ENCODE measurements at regions not wholly inside any gene's neighbourhood (a gene's known extent, or its start where the extent isn't known, plus 50 kb on each side); places are given as distances from the start of the nearest gene placed in this dataset.
"Not testable (repeated sequence)": the region's sequence is repeated elsewhere in the genome, so short reads cannot be mapped to it uniquely, and the experiment has no call there.

DNA sequence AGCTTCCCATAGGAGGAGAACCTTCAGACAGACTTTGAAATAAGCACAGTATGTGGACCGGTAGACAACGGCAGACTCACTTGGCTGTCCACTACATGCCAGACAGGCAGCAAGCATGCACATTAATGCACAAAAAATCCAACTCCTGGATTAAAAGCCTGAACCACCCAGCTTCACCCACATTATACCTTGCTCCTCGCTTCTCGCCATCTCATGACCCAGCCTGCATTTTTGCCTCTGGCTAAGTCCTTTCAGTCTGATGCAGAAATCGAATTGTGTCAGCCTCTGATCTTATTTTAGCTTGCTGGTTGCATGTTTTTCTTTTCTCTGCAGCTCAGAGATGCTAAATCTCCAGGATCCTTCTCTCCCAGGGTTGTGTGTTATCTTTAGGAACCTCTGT is 358.7 kb downstream of the RFC3 start:
- DNase-seq: no peak

DNA sequence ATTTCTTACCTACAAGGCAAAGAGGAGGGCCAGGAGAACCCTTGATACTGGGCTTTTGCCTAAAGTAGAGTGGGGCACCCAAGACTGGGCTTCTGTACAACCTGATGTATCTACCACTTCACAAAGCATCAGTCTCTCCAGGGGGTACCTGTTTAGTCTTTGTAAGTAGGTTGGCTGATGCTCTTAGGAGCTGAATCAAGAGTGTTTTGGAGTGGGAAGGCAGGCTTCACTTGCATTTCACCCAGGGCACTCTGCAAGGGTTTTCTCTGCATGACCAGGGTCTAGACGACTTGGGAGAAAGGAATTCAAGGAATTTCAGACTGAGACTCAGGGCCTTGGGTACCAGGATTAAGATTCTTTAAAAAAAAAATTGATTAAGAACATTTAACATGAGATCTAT is 361.5 kb downstream of the RFC3 start:
- DNase-seq: no peak

DNA sequence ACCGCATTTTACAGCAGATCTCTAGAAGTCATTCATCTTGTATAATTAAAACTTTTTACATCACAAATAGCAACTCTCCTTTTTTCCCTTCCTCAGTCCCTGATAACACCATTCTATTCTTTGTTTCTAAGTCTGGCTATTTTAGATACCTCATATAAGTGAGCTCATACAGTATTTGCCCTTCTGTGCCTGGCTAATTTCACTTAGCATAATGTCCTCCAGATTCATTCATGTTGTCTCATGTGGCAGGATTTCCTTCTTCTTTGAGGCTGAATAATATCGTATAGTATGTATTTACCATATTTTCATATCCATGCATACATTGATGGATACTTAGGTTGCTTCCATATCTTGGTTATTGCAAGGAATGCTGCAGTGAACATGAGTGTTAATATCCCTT is 362.0 kb downstream of the RFC3 start:
- DNase-seq: no peak

DNA sequence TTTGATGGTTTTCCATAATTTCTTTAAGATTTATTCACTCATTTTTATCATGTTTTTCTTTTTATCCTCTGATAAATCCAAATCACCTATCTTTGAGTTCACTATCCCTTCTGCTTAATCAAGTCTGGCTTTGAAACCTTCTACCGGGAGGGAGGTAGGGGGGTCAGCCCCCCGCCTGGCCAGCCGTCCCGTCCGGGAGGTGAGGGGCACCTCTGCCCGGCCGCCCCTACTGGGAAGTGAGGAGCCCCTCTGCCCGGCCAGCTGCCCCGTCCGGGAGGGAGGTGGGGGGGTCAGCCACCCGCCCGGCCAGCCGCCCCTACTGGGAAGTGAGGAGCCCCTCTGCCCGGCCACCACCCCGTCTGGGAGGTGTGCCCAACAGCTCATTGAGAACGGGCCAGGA is 363.3 kb downstream of the RFC3 start:
- DNase-seq: not testable (repeated sequence)

- no peak for DNase-seq
Measured at GRCh38 chr13:34189946-34190345, 372.0 kb downstream of the RFC3 start.

- no peak for DNase-seq
Measured at GRCh38 chr13:34201050-34201913, 383.3 kb downstream of the RFC3 start.

DNA sequence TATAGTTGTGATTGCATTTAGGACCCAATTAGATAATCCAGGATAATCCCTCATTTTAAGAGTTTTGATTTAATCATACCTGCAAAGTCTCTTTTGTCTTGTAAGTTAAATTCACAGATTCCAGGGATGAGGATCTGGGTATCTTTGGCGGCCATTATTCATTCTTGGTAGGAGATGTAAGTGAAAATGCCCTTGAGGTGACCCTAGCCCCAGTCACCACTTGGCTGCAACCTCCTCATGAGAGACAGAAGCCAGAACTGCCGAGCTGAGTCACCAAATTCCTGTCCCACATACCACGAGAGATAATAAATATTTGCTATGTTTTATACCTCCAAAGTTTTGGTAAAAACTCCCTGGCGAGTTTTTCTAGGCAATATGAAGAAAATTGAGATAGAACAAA is 389.4 kb downstream of the RFC3 start:
- no peak for DNase-seq

- DNase-seq: no peak
Measured at GRCh38 chr13:34207872-34208271, 389.9 kb downstream of the RFC3 start.

DNA sequence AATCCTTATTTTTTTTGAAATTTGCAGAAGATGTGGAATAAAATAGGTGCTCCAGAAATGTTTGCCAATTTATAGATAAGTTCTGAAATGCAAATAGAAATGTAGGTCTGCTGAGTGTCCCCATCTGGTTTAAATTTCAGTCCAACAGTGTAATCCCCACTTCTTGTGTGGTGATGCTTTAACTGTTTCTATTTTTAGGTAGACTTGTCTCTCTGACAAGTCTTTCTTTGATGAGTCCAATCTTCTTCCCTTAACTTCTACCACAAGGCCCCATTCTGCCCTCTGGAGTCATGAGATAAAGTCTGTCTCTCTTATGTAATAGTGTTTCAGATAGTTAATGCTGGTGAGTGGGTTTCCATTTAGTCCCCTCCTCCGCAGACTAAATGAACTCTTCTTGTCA is 390.4 kb downstream of the RFC3 start:
- no peak for DNase-seq

GRCh38 chr13:34210341-34210740 is 392.4 kb downstream of the RFC3 start:
- DNase-seq: no peak

DNA sequence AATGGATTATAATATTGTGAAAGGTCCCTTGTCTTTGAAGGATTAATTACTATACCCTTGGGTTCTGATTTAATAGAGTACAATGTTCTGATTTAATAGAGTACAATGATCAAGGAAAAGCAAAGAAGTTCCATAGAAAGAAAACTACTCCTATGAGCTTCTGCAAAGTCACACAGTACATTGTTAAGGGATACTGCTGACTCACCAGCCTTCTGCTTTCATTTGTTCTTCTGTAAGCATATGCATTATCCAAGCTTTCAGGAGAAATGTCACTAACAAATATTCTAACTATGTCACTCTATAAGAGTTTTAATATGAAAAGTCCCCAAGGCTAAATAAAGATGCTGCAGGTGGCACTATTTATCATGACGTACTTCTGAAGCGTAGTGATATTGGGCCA is 396.7 kb downstream of the RFC3 start:
- no peak for DNase-seq

- no peak for DNase-seq
Measured at GRCh38 chr13:34216256-34216655, 398.3 kb downstream of the RFC3 start.

GRCh38 chr13:34217343-34218025 is 399.5 kb downstream of the RFC3 start:
- DNase-seq: no peak

DNA sequence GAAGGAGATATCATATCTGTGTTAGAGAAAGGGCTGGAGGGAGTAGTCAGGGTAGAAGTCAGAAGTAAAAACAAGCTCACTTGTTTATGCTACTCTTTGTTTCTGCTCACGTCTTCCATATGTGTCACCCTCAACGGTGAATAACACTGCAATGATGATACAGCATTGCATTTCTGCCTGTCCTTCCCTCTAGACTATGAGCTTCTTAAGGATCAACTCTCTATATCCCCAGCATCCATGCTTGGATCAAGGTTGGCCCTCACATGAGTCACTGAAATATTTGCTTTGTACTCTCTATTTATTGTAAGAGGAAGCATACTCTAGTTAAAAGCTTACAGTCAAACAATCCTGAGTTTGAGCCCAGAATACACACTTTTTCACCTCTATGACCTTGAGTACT is 406.0 kb downstream of the RFC3 start:
- no peak for DNase-seq

DNA sequence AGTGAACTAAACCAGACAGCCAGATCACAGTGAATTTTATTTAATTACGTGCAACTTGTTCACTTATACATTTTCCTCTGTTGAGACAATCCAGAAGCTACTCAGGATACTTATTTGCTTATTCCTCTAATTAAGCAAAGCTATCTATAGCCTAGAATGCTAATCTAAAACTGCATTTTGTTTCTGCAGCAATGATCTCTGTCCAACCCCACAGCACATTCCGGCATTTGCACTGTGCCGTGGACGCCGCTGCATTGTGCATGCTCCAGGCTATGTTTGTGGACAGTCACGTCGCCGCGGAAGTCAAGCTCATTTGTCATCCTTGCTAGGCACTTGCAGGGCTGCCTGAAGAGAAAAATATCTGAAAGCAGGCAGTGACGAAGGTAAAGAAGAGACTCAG is 406.9 kb downstream of the RFC3 start:
- DNase-seq: no peak

DNA sequence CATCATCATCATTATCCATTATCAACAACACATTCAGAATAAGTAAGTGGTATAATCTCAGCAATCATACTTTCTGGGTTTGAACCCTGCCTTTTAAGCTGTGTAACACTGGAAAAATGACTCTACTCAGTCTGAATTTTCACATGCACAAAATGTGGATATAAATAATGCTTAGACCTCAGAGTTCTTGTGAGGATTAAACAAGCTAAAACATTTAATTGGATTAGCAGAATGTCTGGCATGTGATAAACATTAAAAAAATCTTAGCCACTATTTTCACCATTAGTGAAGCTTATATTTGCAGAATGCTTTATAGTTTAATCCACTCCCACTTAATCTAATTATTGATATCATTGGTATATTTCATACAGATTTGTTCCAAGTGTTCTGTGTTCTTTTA is 412.3 kb downstream of the RFC3 start:
- no peak for DNase-seq

DNA sequence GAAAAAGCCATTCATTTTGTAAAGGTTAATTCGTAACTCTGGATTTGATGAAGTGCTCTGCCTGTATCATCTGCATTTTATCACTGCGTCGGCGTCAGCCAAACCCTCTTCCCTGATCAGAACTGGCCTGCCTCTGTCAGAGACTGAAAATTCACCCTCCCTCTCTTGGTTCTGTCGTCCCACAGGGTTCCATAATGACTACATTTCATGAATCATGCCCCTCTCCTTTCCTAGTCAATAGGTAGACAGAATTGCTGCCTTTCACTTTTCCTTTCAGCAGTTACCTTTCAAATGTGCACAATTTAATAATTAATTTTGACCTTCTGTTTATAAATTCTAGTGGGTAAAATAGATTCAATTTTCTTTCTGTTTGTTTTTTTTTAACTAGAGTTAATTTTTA is 423.4 kb downstream of the RFC3 start:
- no peak for DNase-seq

GRCh38 chr13:34243403-34243802 is 425.5 kb downstream of the RFC3 start:
- DNase-seq: no peak

DNA sequence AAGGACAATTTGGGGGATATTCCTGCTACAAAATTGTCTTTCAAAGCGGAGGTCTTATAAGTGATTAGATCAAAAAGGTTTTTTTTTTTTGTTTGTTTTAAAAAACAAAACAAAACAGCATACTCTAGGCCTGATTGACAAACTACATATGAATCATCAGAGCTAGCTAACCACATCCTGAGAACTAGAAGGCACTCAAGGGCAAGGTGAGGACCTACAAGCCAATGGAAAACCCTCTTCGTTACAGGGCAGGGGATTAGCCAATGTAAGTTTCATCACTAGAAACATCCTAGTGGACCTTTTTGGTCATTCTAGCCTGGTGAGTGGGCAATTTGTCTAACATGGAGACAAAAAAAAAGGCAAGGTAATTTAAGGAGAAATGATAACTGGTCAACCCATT is 428.6 kb downstream of the RFC3 start:
- DNase-seq: no peak

DNA sequence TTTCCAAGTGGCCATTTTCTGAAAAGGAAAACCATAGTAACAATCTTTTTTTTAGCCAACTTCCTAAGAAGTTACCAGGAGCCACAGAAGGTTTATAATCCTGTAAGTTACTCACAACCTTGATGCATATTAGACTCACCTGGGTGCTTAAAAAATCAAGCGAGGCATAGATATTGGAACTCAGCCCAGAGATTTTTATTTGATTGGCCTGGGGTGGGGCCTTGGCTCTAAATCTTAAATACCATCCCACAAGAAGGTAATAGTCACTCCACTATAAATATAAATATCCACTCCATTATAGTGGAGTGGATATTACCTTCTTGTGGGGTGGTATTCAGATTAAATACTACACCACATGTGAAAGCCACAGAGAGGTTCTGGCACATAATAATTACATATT is 429.6 kb downstream of the RFC3 start:
- no peak for DNase-seq

DNA sequence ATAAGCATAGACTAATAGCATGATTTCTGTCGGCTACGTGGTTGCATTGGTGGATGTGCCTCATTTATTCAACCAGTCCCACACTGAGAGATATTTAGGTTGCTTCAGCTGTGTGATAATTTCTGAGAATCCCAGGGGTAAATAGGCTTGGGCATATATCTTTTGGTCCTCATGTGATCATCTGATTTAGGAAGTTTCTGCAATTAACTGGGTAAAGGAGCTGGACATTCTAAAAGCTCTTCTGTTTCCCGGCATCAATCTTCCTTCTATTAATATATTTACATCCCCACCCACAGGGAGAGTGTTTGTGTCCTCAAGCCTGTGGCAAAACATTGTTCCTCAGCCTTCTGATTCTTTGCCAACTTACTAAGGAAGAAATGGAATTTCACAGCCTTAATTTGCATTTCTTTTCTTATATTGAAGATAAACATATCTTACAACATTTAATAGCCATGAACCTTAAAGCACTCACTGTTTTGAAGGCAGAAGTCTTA is 431.6 kb downstream of the RFC3 start:
- DNase-seq: no peak

- DNase-seq: no peak
Measured at GRCh38 chr13:34250151-34250670, 432.3 kb downstream of the RFC3 start.

GRCh38 chr13:34254366-34254765 is 436.4 kb downstream of the RFC3 start:
- no peak for DNase-seq

DNA sequence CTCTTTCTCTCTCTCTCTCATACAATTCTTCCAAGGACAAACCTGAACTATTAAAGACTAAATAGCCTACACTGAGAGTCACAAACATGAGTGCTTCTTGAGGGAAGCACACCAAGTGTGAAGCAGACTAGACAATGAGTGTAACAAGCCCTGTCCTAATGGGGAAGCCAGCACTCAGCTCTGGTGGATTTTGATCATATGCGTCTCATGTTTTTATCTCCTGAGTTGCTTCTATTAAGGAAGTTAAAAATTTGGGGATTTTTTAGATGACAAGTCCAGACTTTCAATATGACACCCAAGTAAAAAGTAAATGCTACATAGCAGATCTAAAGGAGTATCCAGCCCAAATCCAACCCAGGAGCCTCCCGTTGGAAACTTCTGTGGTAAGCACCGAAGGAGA is 437.8 kb downstream of the RFC3 start:
- DNase-seq: peak; percentile 36

Data from suppressor macrophage treated with lipopolysaccharide for 4 hours (primary cell).